WTC11 (cell line): ENCODE measurements at regions not wholly inside any gene's neighbourhood (a gene's known extent, or its start where the extent isn't known, plus 50 kb on each side); places are given as distances from the start of the nearest gene placed in this dataset.

Experiments
- ATAC-seq: fragments of 200-7000 bp; cut with Tn5 transposase; 2 replicates; pipeline ENCODE4 v1.10.0; 2021; ENCODE audit warnings: mild to moderate bottlenecking, moderate library complexity
- CTCF ChIA-PET: fragments of 300-600 bp; sonication (Branson Sonifier 250); formaldehyde crosslinking; loops from one replicate; lab custom pipeline; 2021; ENCODE audit warnings: antibody characterized with exemption; lab: Charles Lee
- POLR2A ChIA-PET: fragments of 350-600 bp; sonication (Branson Sonifier 250); formaldehyde crosslinking; loops from one replicate; lab custom pipeline; 2021; ENCODE audit warnings: antibody characterized with exemption; lab: Charles Lee
- DNase-seq: peaks from one replicate; pipeline ENCODE4 v3.0.0; 2021; ENCODE audit warnings: low spot score
- H3K27ac Mint-ChIP-seq: 2 replicates; pipeline ENCODE4 v1.8.0; 2021; ENCODE audit warnings: mixed read lengths
- H3K27me3 Mint-ChIP-seq: 2 replicates; pipeline ENCODE4 v1.8.0; 2021; ENCODE audit warnings: low read depth, mild to moderate bottlenecking, moderate library complexity, mixed read lengths
- H3K36me3 Mint-ChIP-seq: 2 replicates; pipeline ENCODE4 v1.8.0; 2021; ENCODE audit warnings: mixed read lengths
- H3K4me1 Mint-ChIP-seq: 2 replicates; pipeline ENCODE4 v1.8.0; 2022; ENCODE audit warnings: mixed read lengths
- H3K4me3 Mint-ChIP-seq: 2 replicates; pipeline ENCODE4 v1.8.0; 2021; ENCODE audit warnings: mild to moderate bottlenecking, moderate library complexity, mixed read lengths
- H3K9me3 Mint-ChIP-seq: 2 replicates; pipeline ENCODE4 v1.8.0; 2021; ENCODE audit warnings: mixed read lengths
- AR ChIP-seq: fragments of 250-450 bp; sonication (Bioruptor Pico); IDR thresholded peaks from 2 replicates; pipeline ENCODE4 v1.9.0; 2021; ENCODE audit warnings: mild to moderate bottlenecking
- CBFB ChIP-seq: sonication (generic); formaldehyde crosslinking; IDR thresholded peaks from 2 replicates; pipeline ENCODE4 v1.8.1; 2022; ENCODE audit warnings: mild to moderate bottlenecking, low read depth, missing genetic modification reagents
- E2F1 ChIP-seq: sonication (generic); formaldehyde crosslinking; IDR thresholded peaks from 2 replicates; pipeline ENCODE4 v1.8.0; 2022; ENCODE audit warnings: mild to moderate bottlenecking, missing genetic modification reagents
- E2F4 ChIP-seq: sonication (generic); formaldehyde crosslinking; IDR thresholded peaks from 2 replicates; pipeline ENCODE4 v1.8.1; 2022; ENCODE audit warnings: low read depth, mild to moderate bottlenecking, moderate library complexity, missing genetic modification reagents, borderline replicate concordance
- EMX1 ChIP-seq: fragments of 250-450 bp; sonication (Bioruptor Pico); IDR thresholded peaks from 2 replicates; pipeline ENCODE4 v1.8.0; 2021; ENCODE audit warnings: mild to moderate bottlenecking
- FOXK1 ChIP-seq: sonication (generic); formaldehyde crosslinking; IDR thresholded peaks from 2 replicates; pipeline ENCODE4 v1.8.0; 2022; ENCODE audit warnings: mild to moderate bottlenecking, moderate library complexity, missing genetic modification reagents
- FOXP1 ChIP-seq: sonication (generic); formaldehyde crosslinking; IDR thresholded peaks from 2 replicates; pipeline ENCODE4 v1.8.0; 2022; ENCODE audit warnings: missing genetic modification reagents, mild to moderate bottlenecking, moderate library complexity, borderline replicate concordance
- FOXP4 ChIP-seq: sonication (generic); formaldehyde crosslinking; IDR thresholded peaks from 2 replicates; pipeline ENCODE4 v1.8.0; 2022; ENCODE audit warnings: mild to moderate bottlenecking, missing genetic modification reagents
- IRF1 ChIP-seq: sonication (generic); formaldehyde crosslinking; IDR thresholded peaks from 2 replicates; pipeline ENCODE4 v1.8.0; 2023; ENCODE audit warnings: missing genetic modification reagents
- JAZF1 ChIP-seq: fragments of 250-450 bp; sonication (Bioruptor Pico); IDR thresholded peaks from 2 replicates; pipeline ENCODE4 v1.9.0; 2021; ENCODE audit warnings: moderate library complexity, mild to moderate bottlenecking, inconsistent platforms
- KAT7 ChIP-seq: sonication (generic); formaldehyde crosslinking; IDR thresholded peaks from 2 replicates; pipeline ENCODE4 v1.8.1; 2023; ENCODE audit warnings: missing genetic modification reagents, mild to moderate bottlenecking, borderline replicate concordance
- NR2C2 ChIP-seq: sonication (generic); formaldehyde crosslinking; IDR thresholded peaks from 2 replicates; pipeline ENCODE4 v1.8.0; 2022; ENCODE audit warnings: mild to moderate bottlenecking, missing genetic modification reagents
- NR3C1 ChIP-seq: sonication (generic); formaldehyde crosslinking; conservative IDR thresholded peaks from 2 replicates; pipeline ENCODE4 v1.8.1; 2023; ENCODE audit warnings: low read depth, mild to moderate bottlenecking, missing genetic modification reagents
- PRRX2 ChIP-seq: fragments of 250-450 bp; sonication (Bioruptor Pico); IDR thresholded peaks from 2 replicates; pipeline ENCODE4 v1.8.0; 2021; ENCODE audit warnings: mild to moderate bottlenecking
- SMAD3 ChIP-seq: sonication (generic); formaldehyde crosslinking; IDR thresholded peaks from 2 replicates; pipeline ENCODE4 v1.8.0; 2022; ENCODE audit warnings: missing genetic modification reagents, mild to moderate bottlenecking, borderline replicate concordance
- SOX15 ChIP-seq: fragments of 250-450 bp; sonication (Bioruptor Pico); IDR thresholded peaks from 2 replicates; pipeline ENCODE4 v1.9.0; 2021; ENCODE audit warnings: mild to moderate bottlenecking
- STAT6 ChIP-seq: sonication (generic); formaldehyde crosslinking; conservative IDR thresholded peaks from 2 replicates; pipeline ENCODE4 v1.8.1; 2023; ENCODE audit warnings: mild to moderate bottlenecking, low read depth, missing genetic modification reagents, moderate library complexity
- TEAD4 ChIP-seq: sonication (generic); formaldehyde crosslinking; IDR thresholded peaks from 2 replicates; pipeline ENCODE4 v1.8.0; 2022; ENCODE audit warnings: mild to moderate bottlenecking, missing genetic modification reagents
- ZNF138 ChIP-seq: sonication (generic); formaldehyde crosslinking; conservative IDR thresholded peaks from 2 replicates; pipeline ENCODE4 v1.8.1; 2022; ENCODE audit warnings: mild to moderate bottlenecking, moderate library complexity, missing genetic modification reagents
- ZNF263 ChIP-seq: sonication (generic); formaldehyde crosslinking; IDR thresholded peaks from 2 replicates; pipeline ENCODE4 v1.8.1; 2022; ENCODE audit warnings: low read depth, mild to moderate bottlenecking, moderate library complexity, missing genetic modification reagents
- ZNF317 ChIP-seq: sonication (generic); formaldehyde crosslinking; IDR thresholded peaks from 2 replicates; pipeline ENCODE4 v1.8.1; 2023; ENCODE audit warnings: low read depth, mild to moderate bottlenecking, moderate library complexity, missing genetic modification reagents, borderline replicate concordance
- ZNF423 ChIP-seq: fragments of 250-450 bp; sonication (Bioruptor Pico); IDR thresholded peaks from 2 replicates; pipeline ENCODE4 v2.1.2; 2022; ENCODE audit warnings: mild to moderate bottlenecking, moderate library complexity

GRCh38 chr6:159594106-159594749 is 98.8 kb downstream of the SOD2 start:
- CTCF ChIA-PET, result interaction anchor here (1.0 to 3.1 kb wide), 5 partner anchors 14 to 420 kb away, joined by 3 to 14 read pairs (median 4); no protein-coding TSS in a partner anchor
- TF ChIP-seq E2F1 (CRISPR knock-in tag) (no peak), EMX1 (CRISPR knock-in tag) (no peak), SMAD3 (CRISPR knock-in tag) (no peak), FOXP4 (CRISPR knock-in tag) (no peak), ZNF317 (CRISPR knock-in tag) (no peak), IRF1 (no peak), ZNF423 (CRISPR knock-in tag) (no peak), E2F4 (CRISPR knock-in tag) (no peak), CBFB (CRISPR knock-in tag) (no peak), ZNF138 (CRISPR knock-in tag) (no peak), JAZF1 (CRISPR knock-in tag) (no peak)
- DNase-seq (no peak), ATAC-seq (no peak)
- Mint-ChIP-seq H3K27me3 (no peaks in the 10 kb centered on the region), H3K27ac (no peak overlapping the region), H3K36me3 (no peaks in the 10 kb centered on the region), H3K4me1 (no peaks in the 10 kb centered on the region), H3K9me3 (no peaks in the 10 kb centered on the region), H3K4me3 (no peak overlapping the region)
- POLR2A ChIA-PET, result no interaction called here

- H3K4me3 Mint-ChIP-seq, result no peak overlapping the region
- POLR2A ChIA-PET, result interaction anchor here (0.6 kb wide), 1 partner anchor 355 kb away, joined by 7 read pairs; no protein-coding TSS in a partner anchor
- no peak overlapping the region for H3K27ac Mint-ChIP-seq
- CTCF ChIA-PET, result no interaction called here
- H3K4me1 Mint-ChIP-seq, result no peaks in the 10 kb centered on the region
- H3K36me3 Mint-ChIP-seq, result no peaks in the 10 kb centered on the region
- H3K27me3 Mint-ChIP-seq, result no peaks in the 10 kb centered on the region
- 0 out of 2 replicates have a peak, but pooled peaks cover 4% of the 10 kb centered on the region for H3K9me3 Mint-ChIP-seq
- DNase-seq, result no peak
- no peak for TF ChIP-seq FOXP1 (CRISPR knock-in tag)
- no peak for TF ChIP-seq TEAD4 (CRISPR knock-in tag)
- no peak for TF ChIP-seq KAT7 (CRISPR knock-in tag)
- no peak for TF ChIP-seq NR3C1 (CRISPR knock-in tag)
- TF ChIP-seq ZNF317 (CRISPR knock-in tag), result no peak
- TF ChIP-seq NR2C2, result no peak
- no peak for TF ChIP-seq STAT6 (CRISPR knock-in tag)
- no peak for TF ChIP-seq SOX15 (CRISPR knock-in tag)
- TF ChIP-seq ZNF263, result no peak
- no peak for TF ChIP-seq AR (CRISPR knock-in tag)
- no peak for TF ChIP-seq FOXK1
- no peak for TF ChIP-seq PRRX2
- no peak for ATAC-seq
Measured at GRCh38 chr6:159590835-159591234, 102.2 kb downstream of the SOD2 start.
